Activated CD8-positive, alpha-beta T cell treated with anti-CD3 and anti-CD28 coated beads for 36 hours (primary cell): ENCODE measurements at regions not wholly inside any gene's neighbourhood (a gene's known extent, or its start where the extent isn't known, plus 50 kb on each side); places are given as distances from the start of the nearest gene placed in this dataset.

Source experiments
- ATAC-seq: fragments of 200-7000 bp; cut with Tn5 transposase; one replicate; pipeline ENCODE4 v1.10.0; 2021; ENCODE audit warnings: mild to moderate bottlenecking, moderate library complexity
- CTCF ChIA-PET: fragments of 350-600 bp; sonication (Branson Sonifier 250); formaldehyde crosslinking; loops from one replicate; lab custom pipeline; 2021; ENCODE audit warnings: antibody characterized with exemption; lab: Charles Lee
- POLR2A ChIA-PET: fragments of 350-600 bp; sonication (Branson Sonifier 250); formaldehyde crosslinking; loops from one replicate; lab custom pipeline; 2021; ENCODE audit warnings: antibody characterized with exemption; lab: Charles Lee
- DNase-seq: peaks from one replicate; pipeline ENCODE4 v3.0.0-alpha.2; 2020
- H3K27ac Mint-ChIP-seq: one replicate; pipeline ENCODE4 v1.8.0; 2021; ENCODE audit warnings: mild to moderate bottlenecking, mixed read lengths
- H3K27me3 Mint-ChIP-seq: one replicate; pipeline ENCODE4 v1.8.0; 2021; ENCODE audit warnings: mixed read lengths
- H3K36me3 Mint-ChIP-seq: one replicate; pipeline ENCODE4 v1.8.0; 2021; ENCODE audit warnings: low read depth, mixed read lengths
- H3K4me1 Mint-ChIP-seq: one replicate; pipeline ENCODE4 v1.8.0; 2021; ENCODE audit warnings: low read depth, mixed read lengths
- H3K4me3 Mint-ChIP-seq: one replicate; pipeline ENCODE4 v1.8.0; 2021; ENCODE audit warnings: mild to moderate bottlenecking, moderate library complexity, mixed read lengths
- H3K9me3 Mint-ChIP-seq: one replicate; pipeline ENCODE4 v1.8.0; 2021; ENCODE audit warnings: mixed read lengths
- intact Hi-C: fragments of 100-400 bp; cut with micrococcal nuclease; formaldehyde crosslinking; loops from one replicate; pipeline ENCODE4 v1.10.0; 2022
- TF ChIP-seq, protein P1 (sequence below): fragments of 200-600 bp; IDR thresholded peaks from one replicate; pipeline ENCODE4 v1.8.0; 2022; ENCODE audit warnings: antibody characterized with exemption, mild to moderate bottlenecking

DNA sequence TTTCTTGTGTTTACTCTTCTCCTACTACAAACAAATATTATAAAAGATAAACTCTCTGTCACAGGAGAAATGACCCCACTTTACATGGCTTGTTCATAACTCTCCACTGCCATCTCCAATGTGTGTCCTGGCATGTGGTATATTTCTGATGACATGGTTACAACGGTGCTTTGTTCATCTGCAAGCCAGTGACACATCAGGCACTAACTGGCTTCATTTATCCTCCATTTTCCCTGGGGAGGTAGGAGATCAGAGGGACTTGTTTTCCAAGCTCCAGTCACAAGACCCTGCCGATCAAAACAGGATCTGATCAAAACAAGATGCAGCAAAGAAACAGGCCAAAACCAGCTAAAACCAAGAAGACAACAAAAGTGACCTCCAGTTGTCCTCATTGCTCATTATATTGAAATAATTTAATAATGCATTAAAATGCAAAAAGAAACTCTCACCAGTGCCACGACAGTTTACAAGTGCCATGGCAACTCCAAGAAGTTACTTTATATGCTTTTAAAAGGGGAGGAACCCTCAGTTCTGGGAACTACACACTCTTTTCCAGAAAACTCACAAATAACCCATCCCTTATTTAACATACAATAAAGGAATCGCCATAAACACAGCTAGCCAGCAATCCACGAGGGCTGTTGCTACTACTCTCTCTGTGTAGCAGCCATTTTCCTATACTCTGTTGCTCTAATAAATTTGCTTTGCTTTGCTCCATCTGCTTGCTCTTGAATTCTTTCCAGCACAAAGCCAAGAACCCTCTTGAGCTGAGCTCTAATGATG lies 224.2 kb downstream of the XPNPEP1 start:
- Mint-ChIP-seq H3K27me3 (no peaks in the 10 kb centered on the region), H3K4me1 (no peaks in the 10 kb centered on the region), H3K27ac (no peak overlapping the region), H3K4me3 (no peak overlapping the region), H3K36me3 (no peaks in the 10 kb centered on the region), H3K9me3 (no peaks in the 10 kb centered on the region)
- DNase-seq (no peak), ATAC-seq (no peak)
- CTCF ChIA-PET: no interaction called here
- POLR2A ChIA-PET: interaction anchor here (0.7 kb wide), 1 partner anchor 9 kb away, joined by 4 read pairs; no protein-coding TSS in a partner anchor
- TF ChIP-seq, protein P1, sequence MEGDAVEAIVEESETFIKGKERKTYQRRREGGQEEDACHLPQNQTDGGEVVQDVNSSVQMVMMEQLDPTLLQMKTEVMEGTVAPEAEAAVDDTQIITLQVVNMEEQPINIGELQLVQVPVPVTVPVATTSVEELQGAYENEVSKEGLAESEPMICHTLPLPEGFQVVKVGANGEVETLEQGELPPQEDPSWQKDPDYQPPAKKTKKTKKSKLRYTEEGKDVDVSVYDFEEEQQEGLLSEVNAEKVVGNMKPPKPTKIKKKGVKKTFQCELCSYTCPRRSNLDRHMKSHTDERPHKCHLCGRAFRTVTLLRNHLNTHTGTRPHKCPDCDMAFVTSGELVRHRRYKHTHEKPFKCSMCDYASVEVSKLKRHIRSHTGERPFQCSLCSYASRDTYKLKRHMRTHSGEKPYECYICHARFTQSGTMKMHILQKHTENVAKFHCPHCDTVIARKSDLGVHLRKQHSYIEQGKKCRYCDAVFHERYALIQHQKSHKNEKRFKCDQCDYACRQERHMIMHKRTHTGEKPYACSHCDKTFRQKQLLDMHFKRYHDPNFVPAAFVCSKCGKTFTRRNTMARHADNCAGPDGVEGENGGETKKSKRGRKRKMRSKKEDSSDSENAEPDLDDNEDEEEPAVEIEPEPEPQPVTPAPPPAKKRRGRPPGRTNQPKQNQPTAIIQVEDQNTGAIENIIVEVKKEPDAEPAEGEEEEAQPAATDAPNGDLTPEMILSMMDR: no peak
- intact Hi-C loops: no loop called here

DNA sequence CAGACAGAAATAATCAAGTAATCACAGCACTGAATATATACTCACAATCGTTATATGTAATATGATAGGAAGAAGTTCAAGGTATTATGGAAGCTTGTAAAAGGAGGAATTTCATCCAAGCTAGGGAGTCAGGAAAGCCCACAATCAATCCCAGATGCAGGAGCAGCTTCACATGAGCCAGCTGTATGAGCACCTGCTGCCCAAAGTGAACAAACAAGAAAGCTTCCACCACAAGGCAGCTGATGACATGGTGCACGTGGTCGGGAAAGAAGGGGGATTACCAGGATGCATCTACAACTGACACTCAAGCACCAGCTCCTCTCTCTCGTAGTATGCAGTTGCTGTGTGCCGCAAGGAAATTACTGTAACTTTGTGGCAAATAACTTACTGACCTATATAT lies 225.2 kb downstream of the XPNPEP1 start:
- TF ChIP-seq, protein P1: no peak
- Mint-ChIP-seq H3K27me3 (no peaks in the 10 kb centered on the region), H3K4me1 (no peaks in the 10 kb centered on the region), H3K9me3 (no peaks in the 10 kb centered on the region), H3K36me3 (no peaks in the 10 kb centered on the region), H3K4me3 (no peak overlapping the region), H3K27ac (no peak overlapping the region)
- CTCF ChIA-PET: no interaction called here
- DNase-seq (no peak), ATAC-seq (no peak)
- POLR2A ChIA-PET: no interaction called here
- intact Hi-C loops: no loop called here

DNA sequence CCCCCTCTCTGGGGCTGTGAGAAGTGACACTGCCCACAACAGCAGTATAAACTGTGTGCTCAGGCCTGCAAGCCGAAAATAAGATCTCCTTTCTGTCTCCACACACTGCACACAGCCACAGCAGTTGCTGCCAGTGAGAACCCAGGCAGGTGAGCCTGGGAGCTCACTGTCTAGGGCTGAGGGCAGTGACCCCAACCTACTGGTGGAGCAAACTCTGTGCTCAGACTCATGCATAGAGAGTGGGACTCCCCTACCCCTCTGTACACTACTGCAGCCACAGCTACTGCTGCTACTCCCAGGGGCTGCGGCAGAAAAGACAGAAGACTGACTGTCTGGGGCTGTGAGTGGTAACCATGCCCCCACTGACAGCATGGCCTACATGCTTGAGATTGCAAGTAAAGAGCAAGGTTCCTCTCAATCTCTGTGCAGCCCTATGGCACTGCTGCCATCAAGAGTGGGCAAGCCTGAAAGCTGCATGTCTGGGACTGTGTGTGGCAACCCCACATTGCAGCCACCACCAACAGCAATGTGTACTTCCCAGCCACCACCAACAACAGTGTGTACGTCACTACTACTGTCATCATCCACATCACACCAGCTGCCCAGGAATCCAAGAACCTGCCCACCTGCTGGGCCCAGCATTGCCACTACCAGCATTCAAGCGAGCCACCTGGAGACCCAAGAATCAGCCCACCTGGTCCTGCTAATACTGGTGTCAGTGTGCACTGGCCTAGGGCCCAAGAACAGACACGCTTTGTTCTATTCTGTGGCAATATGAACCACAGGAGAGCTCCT lies 226.1 kb downstream of the XPNPEP1 start:
- no peak for ATAC-seq
- CTCF ChIA-PET: no interaction called here
- Mint-ChIP-seq H3K9me3 (no peaks in the 10 kb centered on the region), H3K27me3 (no peaks in the 10 kb centered on the region), H3K36me3 (no peaks in the 10 kb centered on the region), H3K4me3 (no peak overlapping the region), H3K27ac (no peak overlapping the region), H3K4me1 (no peaks in the 10 kb centered on the region)
- POLR2A ChIA-PET: no interaction called here
- DNase-seq: no peak
- intact Hi-C loops: no loop called here
- TF ChIP-seq, protein P1: no peak

DNA sequence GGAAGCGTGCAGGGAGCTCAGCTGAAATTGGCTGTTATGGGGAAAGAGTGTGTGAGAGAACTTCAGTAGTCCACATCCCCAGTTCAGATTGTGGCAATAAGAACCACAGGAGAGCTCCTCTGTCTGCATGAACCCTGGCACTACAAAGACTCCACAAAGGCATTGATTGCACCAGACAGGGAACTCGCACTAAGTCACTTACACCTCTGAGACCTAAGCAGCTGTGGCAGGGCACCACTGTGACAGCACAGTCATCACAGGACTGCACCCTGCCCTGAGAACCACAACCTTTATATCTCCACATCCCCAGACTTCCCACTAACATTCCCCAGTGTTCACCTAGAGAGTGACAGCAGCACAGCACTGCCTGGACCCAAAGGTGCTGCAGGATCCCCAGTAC lies 226.8 kb downstream of the XPNPEP1 start:
- intact Hi-C loops: no loop called here
- ATAC-seq: no peak
- POLR2A ChIA-PET: no interaction called here
- no peaks in the 10 kb centered on the region for H3K27me3 Mint-ChIP-seq
- CTCF ChIA-PET: no interaction called here
- no peak overlapping the region for H3K4me3 Mint-ChIP-seq
- H3K4me1 Mint-ChIP-seq: no peaks in the 10 kb centered on the region
- H3K36me3 Mint-ChIP-seq: no peaks in the 10 kb centered on the region
- no peak overlapping the region for H3K27ac Mint-ChIP-seq
- TF ChIP-seq, protein P1: no peak
- H3K9me3 Mint-ChIP-seq: no peaks in the 10 kb centered on the region
- no peak for DNase-seq

DNA sequence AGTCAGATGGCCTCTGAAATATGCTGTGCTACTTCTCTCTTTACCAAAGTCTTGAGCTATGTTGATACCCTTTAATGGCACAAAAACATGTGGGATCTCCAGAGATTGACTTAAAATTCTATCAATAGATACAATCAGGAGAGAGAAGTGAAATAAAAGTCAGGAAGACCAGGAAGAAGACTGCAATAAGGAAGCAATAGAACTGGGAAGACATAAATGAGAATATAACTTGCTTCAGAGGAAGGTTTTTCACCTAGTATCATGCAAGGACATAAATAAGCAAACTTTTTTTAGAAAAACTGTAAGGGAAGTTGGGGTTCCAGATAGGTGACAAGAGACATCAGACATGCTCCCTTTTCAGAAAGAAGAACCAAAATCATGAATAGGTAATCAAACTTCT lies 227.3 kb downstream of the XPNPEP1 start:
- intact Hi-C loops: no loop called here
- ChIA-PET POLR2A (no interaction called here), CTCF (no interaction called here)
- no peak for ATAC-seq
- DNase-seq: no peak
- Mint-ChIP-seq H3K4me3 (no peak overlapping the region), H3K9me3 (no peaks in the 10 kb centered on the region), H3K36me3 (no peaks in the 10 kb centered on the region), H3K4me1 (no peaks in the 10 kb centered on the region), H3K27me3 (no peaks in the 10 kb centered on the region), H3K27ac (no peak overlapping the region)
- TF ChIP-seq, protein P1: no peak
